ENCODE measurements at regions not wholly inside any gene's neighbourhood (a gene's known extent, or its start where the extent isn't known, plus 50 kb on each side); places are given as distances from the start of the nearest gene placed in this dataset.

DNA sequence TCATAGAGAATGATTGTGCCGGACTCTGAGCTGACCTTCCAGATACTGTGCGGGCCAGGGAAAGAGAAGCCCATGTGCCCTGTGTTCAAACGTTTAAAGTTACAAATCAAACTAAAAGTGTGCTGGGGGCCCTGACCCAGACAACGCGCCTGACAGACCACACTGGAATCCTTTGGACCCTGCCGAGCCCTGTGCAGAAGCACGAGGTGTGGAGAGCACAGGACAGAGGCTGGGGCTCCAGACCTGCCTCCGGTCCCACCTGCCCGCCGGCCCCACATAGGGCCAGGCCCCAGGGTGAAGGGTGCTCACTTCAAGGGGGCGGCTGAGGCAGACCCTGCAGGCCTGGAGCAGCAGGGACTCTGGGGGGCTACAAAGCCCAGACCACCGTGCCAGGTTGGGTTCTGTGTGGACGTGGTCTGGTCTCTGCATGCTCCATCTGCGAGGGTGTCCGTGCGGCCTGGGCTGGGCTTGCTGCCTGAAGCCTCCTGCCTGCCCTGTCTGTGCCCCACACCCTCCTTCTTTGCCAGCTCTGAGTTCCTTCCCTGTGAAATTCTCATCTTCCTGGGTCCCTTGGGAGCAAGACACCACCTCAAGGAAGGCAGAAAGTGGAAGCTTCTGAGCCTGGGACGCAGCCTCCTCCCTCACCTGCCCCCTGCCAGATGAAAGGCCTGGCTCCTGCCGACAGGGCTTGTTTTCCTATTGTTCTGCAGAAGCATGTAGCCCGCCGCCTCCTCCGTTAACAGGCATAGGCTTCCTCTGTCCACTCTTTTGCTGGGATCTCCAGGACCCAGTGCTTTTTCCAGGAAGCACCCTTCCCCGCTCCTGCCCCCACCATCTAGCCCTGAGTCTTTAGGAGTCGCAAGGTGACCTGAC lies 186.2 kb downstream of the ERMARD start:
- Histone ChIP-seq H3K27me3 (peaks cover 0 to 50% (median 2%) of the 10 kb centered on the region in 4 donors), H3K36me3 (no peaks in the 10 kb centered on the region), H3K4me1 (peaks cover 0 to 17% (median 11%) of the 10 kb centered on the region in 4 donors), H3K9me3 (no peaks in the 10 kb centered on the region), H3K4me3 (no peak overlapping the region), H3K27ac (replicated peaks in 1 of 4) (no peak overlapping the region)
- intact Hi-C loops (cut with DNase I): no loop called here
- TF ChIP-seq POLR2AphosphoS5 (IDR thresholded peaks at IDR 0.05) (no peak), POLR2A (IDR thresholded peaks at IDR 0.05; ENCODE audit: low read depth) (no peak), EP300 (IDR thresholded peaks at IDR 0.05) (no peak)
- TF ChIP-seq, protein P1, sequence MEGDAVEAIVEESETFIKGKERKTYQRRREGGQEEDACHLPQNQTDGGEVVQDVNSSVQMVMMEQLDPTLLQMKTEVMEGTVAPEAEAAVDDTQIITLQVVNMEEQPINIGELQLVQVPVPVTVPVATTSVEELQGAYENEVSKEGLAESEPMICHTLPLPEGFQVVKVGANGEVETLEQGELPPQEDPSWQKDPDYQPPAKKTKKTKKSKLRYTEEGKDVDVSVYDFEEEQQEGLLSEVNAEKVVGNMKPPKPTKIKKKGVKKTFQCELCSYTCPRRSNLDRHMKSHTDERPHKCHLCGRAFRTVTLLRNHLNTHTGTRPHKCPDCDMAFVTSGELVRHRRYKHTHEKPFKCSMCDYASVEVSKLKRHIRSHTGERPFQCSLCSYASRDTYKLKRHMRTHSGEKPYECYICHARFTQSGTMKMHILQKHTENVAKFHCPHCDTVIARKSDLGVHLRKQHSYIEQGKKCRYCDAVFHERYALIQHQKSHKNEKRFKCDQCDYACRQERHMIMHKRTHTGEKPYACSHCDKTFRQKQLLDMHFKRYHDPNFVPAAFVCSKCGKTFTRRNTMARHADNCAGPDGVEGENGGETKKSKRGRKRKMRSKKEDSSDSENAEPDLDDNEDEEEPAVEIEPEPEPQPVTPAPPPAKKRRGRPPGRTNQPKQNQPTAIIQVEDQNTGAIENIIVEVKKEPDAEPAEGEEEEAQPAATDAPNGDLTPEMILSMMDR (IDR thresholded peaks at IDR 0.05): no peak
- WGBS: 87% methylated on average over 21 of the region's 23 CpGs
- peak; percentile 86 for DNase-seq (ENCODE audit: extremely low spot score)

- intact Hi-C loops (cut with DNase I): no loop called here
- H3K27me3 ChIP-seq: peaks cover 0 to 50% (median 2%) of the 10 kb centered on the region in 4 donors
- H3K9me3 ChIP-seq: no peaks in the 10 kb centered on the region
- TF ChIP-seq, protein P1 (IDR thresholded peaks at IDR 0.05): no peak
- no peak for TF ChIP-seq EP300 (IDR thresholded peaks at IDR 0.05)
- TF ChIP-seq POLR2A (IDR thresholded peaks at IDR 0.05; ENCODE audit: low read depth): no peak
- no peak for TF ChIP-seq POLR2AphosphoS5 (IDR thresholded peaks at IDR 0.05)
- H3K4me1 ChIP-seq: peaks cover 0 to 17% (median 11%) of the 10 kb centered on the region in 4 donors
- peak; percentile 74 for DNase-seq (ENCODE audit: extremely low spot score)
- 81% methylated on average over 33 of the region's 34 CpGs for WGBS
- no peak overlapping the region for H3K27ac ChIP-seq (replicated peaks in 1 of 4)
- no peak overlapping the region for H3K4me3 ChIP-seq
- H3K36me3 ChIP-seq: no peaks in the 10 kb centered on the region
These were observed 185.0 kb downstream of the ERMARD start for GRCh38 chr6:169936355-169936975.

DNA sequence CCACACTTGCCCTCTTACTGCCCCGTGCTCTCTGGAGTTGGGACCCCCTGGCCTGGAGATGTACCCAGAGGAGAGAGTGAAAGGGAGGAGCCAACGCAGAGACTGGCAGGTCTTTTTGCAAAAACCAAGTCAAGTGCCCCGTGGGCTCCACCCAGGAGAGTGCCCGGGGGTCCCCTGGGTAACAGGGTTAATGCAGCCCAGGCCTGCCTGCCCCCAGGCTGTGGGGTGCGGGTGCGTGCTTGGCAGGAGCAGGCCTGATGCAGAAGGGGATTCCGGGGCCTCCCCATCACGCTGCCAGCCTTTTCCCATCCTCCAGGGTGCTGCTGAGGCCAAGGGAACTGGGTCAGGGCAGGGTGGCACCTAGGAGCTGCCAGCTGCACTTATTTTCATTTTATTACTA lies 184.4 kb downstream of the ERMARD start:
- peak; percentile 91 for DNase-seq (ENCODE audit: extremely low spot score)
- Histone ChIP-seq H3K9me3 (no peaks in the 10 kb centered on the region), H3K27me3 (peaks cover 0 to 50% (median 2%) of the 10 kb centered on the region in 4 donors), H3K4me1 (peaks cover 0 to 17% (median 11%) of the 10 kb centered on the region in 4 donors), H3K4me3 (no peak overlapping the region), H3K36me3 (no peaks in the 10 kb centered on the region), H3K27ac (replicated peaks in 1 of 4) (no peak overlapping the region)
- WGBS: 71% methylated on average over 6 of the region's 8 CpGs
- TF ChIP-seq, protein P1 (IDR thresholded peaks at IDR 0.05): no peak
- TF ChIP-seq POLR2A (IDR thresholded peaks at IDR 0.05; ENCODE audit: low read depth) (no peak), EP300 (IDR thresholded peaks at IDR 0.05) (no peak), POLR2AphosphoS5 (IDR thresholded peaks at IDR 0.05) (no peak)
- intact Hi-C loops (cut with DNase I): no loop called here

DNA sequence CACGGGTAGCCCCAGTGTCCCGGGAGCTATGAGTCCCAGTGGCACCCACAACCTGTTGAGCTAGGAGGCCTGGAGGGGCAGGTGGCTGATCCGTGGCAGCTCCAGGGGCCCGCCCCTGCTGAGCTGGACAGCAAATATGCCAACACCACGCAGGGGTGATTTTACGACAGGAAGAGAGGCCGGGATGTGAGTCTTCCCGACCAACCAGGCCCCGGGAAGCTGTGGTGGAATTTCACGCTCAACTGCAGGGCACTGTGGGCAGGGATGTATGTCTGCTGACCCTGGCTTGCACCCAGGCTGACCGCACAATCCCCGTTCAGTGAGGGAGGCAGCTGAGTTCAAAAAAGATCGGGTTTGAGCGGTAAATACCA lies 183.9 kb downstream of the ERMARD start:
- DNase-seq (ENCODE audit: extremely low spot score): peak; percentile 82
- peaks cover 0 to 17% (median 11%) of the 10 kb centered on the region in 4 donors for H3K4me1 ChIP-seq
- 76% methylated on average over 13 of the region's 14 CpGs for whole genome bisulfite sequencing
- no peak overlapping the region for H3K4me3 ChIP-seq
- no peaks in the 10 kb centered on the region for H3K9me3 ChIP-seq
- peaks cover 0 to 47% (median 2%) of the 10 kb centered on the region in 4 donors for H3K27me3 ChIP-seq
- H3K36me3 ChIP-seq: no peaks in the 10 kb centered on the region
- intact Hi-C loops (cut with DNase I): no loop called here
- H3K27ac ChIP-seq (replicated peaks in 1 of 4): no peak overlapping the region
- no peak for TF ChIP-seq EP300 (IDR thresholded peaks at IDR 0.05)
- no peak for TF ChIP-seq POLR2A (IDR thresholded peaks at IDR 0.05; ENCODE audit: low read depth)
- no peak for TF ChIP-seq POLR2AphosphoS5 (IDR thresholded peaks at IDR 0.05)
- TF ChIP-seq, protein P1 (IDR thresholded peaks at IDR 0.05): no peak

Measured in esophagus muscularis mucosa (tissue), 4 donors.